Tibial artery (tissue), 4 donors: ENCODE measurements at regions not wholly inside any gene's neighbourhood (a gene's known extent, or its start where the extent isn't known, plus 50 kb on each side); places are given as distances from the start of the nearest gene placed in this dataset.

Experiments
- DNase-seq, 2 donors: peaks; one replicate each; pipeline ENCODE4 v3.0.0-alpha.2; 2019
- H3K27ac ChIP-seq, 2 donors: fragments of 200-600 bp; sonication (generic) in 1 of 2; 1 replicate in 1 of 2; 2 replicates in 1 of 2; pipeline ENCODE4 v1.5.1; 2018 to 2019; ENCODE audit warnings: mild to moderate bottlenecking in 1 of 2
- H3K27me3 ChIP-seq, 2 donors: fragments of 200-600 bp; sonication (generic) in 1 of 2; one replicate each; pipeline versions ENCODE4 v1.5.1 to v1.6.0; 2016 to 2019
- H3K36me3 ChIP-seq, 3 donors: fragments of 200-600 bp; sonication (generic) in 2 of 3; one replicate each; pipeline ENCODE4 v1.5.1; 2016 to 2019; ENCODE audit warnings: mild to moderate bottlenecking in 2 of 3
- H3K4me1 ChIP-seq, 4 donors: fragments of 200-600 bp; sonication (generic) in 2 of 4; 1 replicate in 3 of 4; 2 replicates in 1 of 4; pipeline ENCODE4 v1.5.1; 2016 to 2019
- H3K4me3 ChIP-seq, 2 donors: fragments of 200-600 bp; sonication (generic) in 1 of 2; 1 replicate in 1 of 2; 2 replicates in 1 of 2; pipeline ENCODE4 v1.5.1; 2018 to 2019; ENCODE audit warnings: mild to moderate bottlenecking in 2 of 2
- H3K9me3 ChIP-seq, 3 donors: fragments of 200-600 bp; sonication (generic) in 1 of 3; one replicate each; pipeline ENCODE4 v1.5.1; 2016 to 2019
- CTCF ChIP-seq, 2 experiments: fragments of 200-600 bp in 1 of 2; fragments of 450-650 bp in 1 of 2; IDR thresholded peaks; one replicate each; pipeline ENCODE4 v1.5.1; 2017 to 2019; ENCODE audit warnings: antibody characterized with exemption in 2 of 2, mild to moderate bottlenecking in 1 of 2, moderate library complexity in 1 of 2
- intact Hi-C: fragments of 100-400 bp; cut with DNase I; formaldehyde crosslinking; loops from one replicate; pipeline ENCODE4 v1.15.0; 2023; ENCODE audit warnings: low total_unique reads

DNA sequence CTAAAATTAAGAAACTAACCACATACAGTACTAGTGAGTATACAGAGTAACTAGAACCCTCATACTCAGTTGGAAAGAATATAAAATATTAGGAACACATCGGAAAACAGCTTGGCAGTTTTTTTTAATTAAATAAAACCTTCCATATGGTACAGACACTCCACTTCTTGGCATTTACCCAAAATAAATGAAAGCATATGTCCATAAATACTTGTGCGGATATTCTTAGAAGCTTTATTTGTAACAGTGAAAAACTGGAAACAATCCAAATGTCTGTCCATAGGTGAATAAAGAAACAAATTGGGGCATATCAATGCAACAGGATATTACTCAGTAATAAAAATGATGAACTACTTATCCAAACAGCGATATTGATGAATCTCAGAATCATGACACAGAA, 410.0 kb downstream of the HTR7 start:
- Histone ChIP-seq H3K36me3 (no peaks in the 10 kb centered on the region), H3K9me3 (peaks cover 0 to 11% (median 0%) of the 10 kb centered on the region in 3 donors), H3K27me3 (no peaks in the 10 kb centered on the region), H3K27ac (no peak overlapping the region), H3K4me1 (no peaks in the 10 kb centered on the region), H3K4me3 (no peak overlapping the region)
- DNase-seq: no peak
- intact Hi-C loops: no loop called here
- no peak for TF ChIP-seq CTCF (IDR thresholded peaks at IDR 0.05)

GRCh38 chr10:90450797-90451196, 407.0 kb downstream of the HTR7 start:
- Histone ChIP-seq H3K27ac (no peak overlapping the region), H3K27me3 (no peaks in the 10 kb centered on the region), H3K36me3 (no peaks in the 10 kb centered on the region), H3K4me3 (no peak overlapping the region), H3K9me3 (no peaks in the 10 kb centered on the region), H3K4me1 (no peaks in the 10 kb centered on the region)
- TF ChIP-seq CTCF (IDR thresholded peaks at IDR 0.05): no peak
- intact Hi-C loops: no loop called here
- no peak for DNase-seq

- Histone ChIP-seq H3K4me1 (no peaks in the 10 kb centered on the region), H3K4me3 (no peak overlapping the region), H3K27ac (no peak overlapping the region), H3K36me3 (no peaks in the 10 kb centered on the region), H3K9me3 (no peaks in the 10 kb centered on the region), H3K27me3 (no peaks in the 10 kb centered on the region)
- intact Hi-C loops: no loop called here
- DNase-seq: no peak
- no peak for TF ChIP-seq CTCF (IDR thresholded peaks at IDR 0.05)
Observed at GRCh38 chr10:90451283-90451682, 406.6 kb downstream of the HTR7 start.

GRCh38 chr10:90458054-90458453, 399.8 kb downstream of the HTR7 start:
- Histone ChIP-seq H3K9me3 (no peaks in the 10 kb centered on the region), H3K27me3 (no peaks in the 10 kb centered on the region)
- intact Hi-C loops: no loop called here

GRCh38 chr10:90458571-90458970, 399.3 kb downstream of the HTR7 start:
- Histone ChIP-seq H3K27me3 (no peaks in the 10 kb centered on the region), H3K4me1 (no peaks in the 10 kb centered on the region), H3K9me3 (no peaks in the 10 kb centered on the region), H3K4me3 (no peak overlapping the region), H3K27ac (no peak overlapping the region), H3K36me3 (no peaks in the 10 kb centered on the region)
- no peak for TF ChIP-seq CTCF (IDR thresholded peaks at IDR 0.05)
- no peak for DNase-seq
- intact Hi-C loops: no loop called here

More at GRCh38 chr10:90458054-90458453, 399.8 kb downstream of the HTR7 start:
- Histone ChIP-seq H3K27ac (no peak overlapping the region), H3K36me3 (no peaks in the 10 kb centered on the region), H3K4me3 (no peak overlapping the region), H3K4me1 (no peaks in the 10 kb centered on the region)
- no peak for DNase-seq
- no peak for TF ChIP-seq CTCF (IDR thresholded peaks at IDR 0.05)
